Immature natural killer cell (primary cell): ENCODE measurements at regions not wholly inside any gene's neighbourhood (a gene's known extent, or its start where the extent isn't known, plus 50 kb on each side); places are given as distances from the start of the nearest gene placed in this dataset.
"Not testable (repeated sequence)": the region's sequence is repeated elsewhere in the genome, so short reads cannot be mapped to it uniquely, and the experiment has no call there.

ENCODE experiments used
- DNase-seq, 3 donors: peaks; one replicate each; pipeline ENCODE4 v3.0.0; 2022; ENCODE audit warnings: mixed read lengths in 1 of 3
- H3K27ac Mint-ChIP-seq, 6 donors: one replicate each; pipeline ENCODE4 v1.8.0; 2020; ENCODE audit warnings: mixed read lengths in 6 of 6, mild to moderate bottlenecking in 5 of 6, inconsistent platforms in 4 of 6, moderate library complexity in 3 of 6
- H3K27me3 Mint-ChIP-seq, 3 donors: one replicate each; pipeline ENCODE4 v1.8.0; 2020 to 2021; ENCODE audit warnings: low read depth in 3 of 3, mild to moderate bottlenecking in 3 of 3, mixed read lengths in 3 of 3, moderate library complexity in 3 of 3, inconsistent platforms in 1 of 3
- H3K36me3 Mint-ChIP-seq, 3 donors: one replicate each; pipeline ENCODE4 v1.8.0; 2020; ENCODE audit warnings: mixed read lengths in 3 of 3, inconsistent platforms in 2 of 3, mild to moderate bottlenecking in 2 of 3
- H3K4me1 Mint-ChIP-seq, 2 donors: one replicate each; pipeline ENCODE4 v1.8.0; 2020; ENCODE audit warnings: inconsistent platforms in 2 of 2, mild to moderate bottlenecking in 2 of 2, mixed read lengths in 2 of 2, moderate library complexity in 1 of 2
- H3K4me3 Mint-ChIP-seq, 5 donors: one replicate each; pipeline ENCODE4 v1.8.0; 2020; ENCODE audit warnings: mild to moderate bottlenecking in 5 of 5, mixed read lengths in 5 of 5, inconsistent platforms in 3 of 5, moderate library complexity in 3 of 5
- H3K9me3 Mint-ChIP-seq, 6 donors: one replicate each; pipeline ENCODE4 v1.8.0; 2020; ENCODE audit warnings: mild to moderate bottlenecking in 6 of 6, mixed read lengths in 6 of 6, inconsistent platforms in 4 of 6, moderate library complexity in 3 of 6

GRCh38 chr4:83767067-83767466 lies 231.2 kb downstream of the GPAT3 start:
- Mint-ChIP-seq H3K27ac (no peak overlapping the region), H3K4me3 (no peak overlapping the region), H3K9me3 (peaks cover 0 to 3% (median 0%) of the 10 kb centered on the region in 6 donors), H3K27me3 (peaks cover 0 to 6% (median 0%) of the 10 kb centered on the region in 3 donors), H3K4me1 (no peaks in the 10 kb centered on the region), H3K36me3 (no peaks in the 10 kb centered on the region)
- DNase-seq, result no peak

GRCh38 chr4:83759611-83760010 lies 223.7 kb downstream of the GPAT3 start:
- Mint-ChIP-seq H3K4me1 (no peaks in the 10 kb centered on the region), H3K27ac (no peak overlapping the region), H3K9me3 (peaks cover 0 to 3% (median 0%) of the 10 kb centered on the region in 6 donors), H3K36me3 (no peaks in the 10 kb centered on the region), H3K4me3 (no peak overlapping the region), H3K27me3 (peaks cover 2 to 3% (median 3%) of the 10 kb centered on the region in 3 donors)
- no peak for DNase-seq

- no peak for DNase-seq
- no peaks in the 10 kb centered on the region for H3K36me3 Mint-ChIP-seq
- H3K9me3 Mint-ChIP-seq, result peaks cover 0 to 3% (median 0%) of the 10 kb centered on the region in 6 donors
- H3K27ac Mint-ChIP-seq, result no peak overlapping the region
- no peak overlapping the region for H3K4me3 Mint-ChIP-seq
- peaks cover 0 to 3% (median 2%) of the 10 kb centered on the region in 3 donors for H3K27me3 Mint-ChIP-seq
- no peaks in the 10 kb centered on the region for H3K4me1 Mint-ChIP-seq
Observed at GRCh38 chr4:83758285-83758684, 222.4 kb downstream of the GPAT3 start.

- Mint-ChIP-seq H3K4me3 (no peak overlapping the region), H3K4me1 (no peaks in the 10 kb centered on the region), H3K36me3 (no peaks in the 10 kb centered on the region), H3K27ac (no peak overlapping the region), H3K27me3 (peaks cover 0 to 3% (median 2%) of the 10 kb centered on the region in 3 donors), H3K9me3 (peaks cover 0 to 3% (median 0%) of the 10 kb centered on the region in 6 donors)
- DNase-seq, result no peak
Observed at GRCh38 chr4:83757121-83757621, 221.3 kb downstream of the GPAT3 start.

DNA sequence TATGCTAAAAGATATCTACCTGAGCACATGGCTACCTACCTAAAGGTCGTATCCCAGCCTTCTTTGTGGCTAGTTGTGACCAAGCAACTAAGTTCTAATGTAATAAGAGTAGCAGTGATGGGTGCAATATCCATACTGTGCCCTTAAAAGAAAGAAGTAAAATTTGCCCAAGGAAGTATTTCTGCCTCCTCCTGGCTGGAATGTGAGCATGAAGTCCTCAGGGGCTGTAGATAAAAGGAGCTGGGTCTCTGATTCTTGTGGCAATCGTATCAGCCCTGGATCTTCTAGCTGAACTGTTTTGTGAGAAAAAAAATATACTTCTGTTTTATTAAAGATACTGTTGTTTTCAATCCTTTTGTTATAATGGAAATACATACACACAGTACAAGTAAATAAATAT lies 217.4 kb downstream of the GPAT3 start:
- peaks cover 0 to 11% (median 3%) of the 10 kb centered on the region in 6 donors for H3K9me3 Mint-ChIP-seq
- DNase-seq, result no peak
- no peaks in the 10 kb centered on the region for H3K4me1 Mint-ChIP-seq
- peaks cover 0 to 6% (median 2%) of the 10 kb centered on the region in 3 donors for H3K27me3 Mint-ChIP-seq
- no peak overlapping the region for H3K4me3 Mint-ChIP-seq
- H3K36me3 Mint-ChIP-seq, result no peaks in the 10 kb centered on the region
- no peak overlapping the region for H3K27ac Mint-ChIP-seq

- Mint-ChIP-seq H3K9me3 (peaks cover 0 to 11% (median 3%) of the 10 kb centered on the region in 6 donors), H3K4me3 (no peak overlapping the region), H3K27me3 (peaks cover 0 to 5% (median 3%) of the 10 kb centered on the region in 3 donors), H3K27ac (no peak overlapping the region), H3K36me3 (no peaks in the 10 kb centered on the region), H3K4me1 (no peaks in the 10 kb centered on the region)
- no peak for DNase-seq
Observed at GRCh38 chr4:83751336-83751949, 215.5 kb downstream of the GPAT3 start.

GRCh38 chr4:83748711-83749110 lies 212.8 kb downstream of the GPAT3 start:
- H3K36me3 Mint-ChIP-seq, result no peaks in the 10 kb centered on the region
- DNase-seq, result no peak
- no peak overlapping the region for H3K4me3 Mint-ChIP-seq
- H3K4me1 Mint-ChIP-seq, result no peaks in the 10 kb centered on the region
- peaks cover 0 to 7% (median 5%) of the 10 kb centered on the region in 3 donors for H3K27me3 Mint-ChIP-seq
- peaks cover 0 to 11% (median 3%) of the 10 kb centered on the region in 6 donors for H3K9me3 Mint-ChIP-seq
- H3K27ac Mint-ChIP-seq, result no peak overlapping the region

DNA sequence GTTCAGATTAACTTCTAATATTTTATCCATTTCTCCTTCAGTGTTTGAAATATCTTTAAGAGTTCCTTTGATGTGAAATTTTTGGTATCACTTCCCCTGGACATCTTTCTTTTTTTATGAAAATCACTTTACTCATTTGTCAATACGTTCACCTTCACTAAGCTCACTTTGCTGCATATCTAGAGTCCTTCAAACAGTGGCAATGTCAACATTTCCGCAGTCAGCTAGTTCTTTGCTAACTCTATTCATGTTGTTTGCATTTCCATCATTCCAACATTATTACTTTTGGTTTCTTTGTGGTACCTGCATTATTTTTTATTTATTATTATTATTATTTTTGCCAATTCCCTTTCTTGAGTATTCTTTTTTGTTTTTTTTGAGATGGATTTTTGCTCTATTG lies 203.0 kb downstream of the GPAT3 start:
- Mint-ChIP-seq H3K36me3 (no peaks in the 10 kb centered on the region), H3K27ac (no peak overlapping the region), H3K9me3 (peaks cover 0 to 4% (median 0%) of the 10 kb centered on the region in 6 donors), H3K4me3 (no peak overlapping the region), H3K4me1 (no peaks in the 10 kb centered on the region), H3K27me3 (peaks cover 1 to 8% (median 2%) of the 10 kb centered on the region in 3 donors)
- no peak for DNase-seq

DNA sequence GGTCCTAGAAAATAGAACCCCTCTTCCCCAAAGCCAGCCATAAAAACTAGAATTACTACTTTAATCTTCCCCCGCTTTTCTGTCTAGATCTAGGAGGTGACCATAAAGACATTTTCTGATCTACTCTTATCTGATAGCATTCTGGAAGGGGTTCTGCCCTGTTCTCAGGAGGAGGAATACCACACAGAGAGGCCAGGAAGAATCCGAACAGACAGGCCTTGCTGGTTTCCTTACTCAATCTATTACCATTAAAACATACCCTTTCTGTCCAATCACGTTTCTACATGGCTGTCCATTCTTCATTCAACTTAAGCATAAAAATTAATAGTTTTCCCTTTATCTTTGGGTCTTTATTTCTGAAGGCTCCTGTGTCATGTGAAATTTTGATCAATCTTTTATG lies 198.7 kb downstream of the GPAT3 start:
- peaks cover 1 to 4% (median 2%) of the 10 kb centered on the region in 3 donors for H3K27me3 Mint-ChIP-seq
- H3K27ac Mint-ChIP-seq, result no peak overlapping the region
- no peak for DNase-seq
- H3K9me3 Mint-ChIP-seq, result peaks cover 0 to 4% (median 2%) of the 10 kb centered on the region in 6 donors
- H3K4me1 Mint-ChIP-seq, result no peaks in the 10 kb centered on the region
- H3K4me3 Mint-ChIP-seq, result no peak overlapping the region
- no peaks in the 10 kb centered on the region for H3K36me3 Mint-ChIP-seq

GRCh38 chr4:83732114-83732635 lies 196.3 kb downstream of the GPAT3 start:
- H3K9me3 Mint-ChIP-seq, result peaks cover 0 to 3% (median 0%) of the 10 kb centered on the region in 6 donors
- no peak for DNase-seq
- H3K27me3 Mint-ChIP-seq, result peaks cover 2 to 6% (median 6%) of the 10 kb centered on the region in 3 donors
- no peak overlapping the region for H3K27ac Mint-ChIP-seq
- H3K4me3 Mint-ChIP-seq, result no peak overlapping the region
- H3K4me1 Mint-ChIP-seq, result no peaks in the 10 kb centered on the region
- H3K36me3 Mint-ChIP-seq, result no peaks in the 10 kb centered on the region

GRCh38 chr4:83731609-83732008 lies 195.7 kb downstream of the GPAT3 start:
- H3K4me3 Mint-ChIP-seq, result no peak overlapping the region
- H3K4me1 Mint-ChIP-seq, result no peaks in the 10 kb centered on the region
- peaks cover 2 to 6% (median 6%) of the 10 kb centered on the region in 3 donors for H3K27me3 Mint-ChIP-seq
- DNase-seq, result no peak
- no peak overlapping the region for H3K27ac Mint-ChIP-seq
- peaks cover 0 to 3% (median 0%) of the 10 kb centered on the region in 6 donors for H3K9me3 Mint-ChIP-seq
- H3K36me3 Mint-ChIP-seq, result no peaks in the 10 kb centered on the region

DNA sequence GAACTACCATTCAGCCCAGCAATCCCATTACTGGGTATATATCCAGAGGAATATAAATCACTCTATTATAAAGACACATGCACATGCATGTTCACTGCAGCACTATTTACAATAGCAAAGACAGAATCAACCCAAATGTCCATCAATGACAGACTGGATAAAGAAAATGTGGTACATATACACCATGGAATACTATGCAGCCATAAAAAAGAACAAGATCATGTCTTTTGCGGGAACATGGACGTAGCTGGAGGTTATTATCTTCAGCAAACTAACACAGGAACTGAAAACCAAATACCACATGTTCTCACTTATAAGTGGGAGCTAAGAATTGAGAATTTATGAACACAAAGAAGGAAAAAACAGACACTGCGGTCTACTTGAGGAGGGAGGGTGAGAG lies 195.1 kb downstream of the GPAT3 start:
- not testable (repeated sequence) for H3K4me1 Mint-ChIP-seq, H3K4me3 Mint-ChIP-seq, H3K9me3 Mint-ChIP-seq, H3K27me3 Mint-ChIP-seq, DNase-seq, H3K27ac Mint-ChIP-seq, H3K36me3 Mint-ChIP-seq

- H3K36me3 Mint-ChIP-seq, result no peaks in the 10 kb centered on the region
- H3K4me1 Mint-ChIP-seq, result no peaks in the 10 kb centered on the region
- H3K4me3 Mint-ChIP-seq, result no peak overlapping the region
- H3K27ac Mint-ChIP-seq, result no peak overlapping the region
- H3K27me3 Mint-ChIP-seq, result peaks cover 2 to 6% (median 4%) of the 10 kb centered on the region in 3 donors
- H3K9me3 Mint-ChIP-seq, result peaks cover 0 to 7% (median 0%) of the 10 kb centered on the region in 6 donors
- no peak for DNase-seq
Observed at GRCh38 chr4:83728191-83728590, 192.3 kb downstream of the GPAT3 start.

GRCh38 chr4:83725336-83726085 lies 189.6 kb downstream of the GPAT3 start:
- Mint-ChIP-seq H3K4me3 (no peak overlapping the region), H3K36me3 (no peaks in the 10 kb centered on the region)

More at GRCh38 chr4:83725336-83726085, 189.6 kb downstream of the GPAT3 start:
- H3K4me1 Mint-ChIP-seq, result no peaks in the 10 kb centered on the region
- no peak overlapping the region for H3K27ac Mint-ChIP-seq
- DNase-seq, result no peak
- peaks cover 0 to 8% (median 0%) of the 10 kb centered on the region in 6 donors for H3K9me3 Mint-ChIP-seq
- peaks cover 0 to 8% (median 4%) of the 10 kb centered on the region in 3 donors for H3K27me3 Mint-ChIP-seq
